PC-3 (cell line): ENCODE measurements at regions not wholly inside any gene's neighbourhood (a gene's known extent, or its start where the extent isn't known, plus 50 kb on each side); places are given as distances from the start of the nearest gene placed in this dataset.

Experiments used
- ATAC-seq: fragments of 200-7000 bp; cut with Tn5 transposase; 2 replicates; pipeline ENCODE4 v1.9.1; 2020; ENCODE audit warnings: mild to moderate bottlenecking, moderate library complexity
- BruUV-seq: library from RNA; stranded (reverse); fragments of 400-500 nt; replicated peaks from 2 replicates; lab custom pipeline; 2021; lab: Mats Ljungman, UMichigan
- CTCF ChIA-PET: fragments of 300-600 bp; sonication (Branson Sonifier 250); formaldehyde crosslinking; loops from one replicate; lab custom pipeline; 2022; ENCODE audit warnings: antibody characterized with exemption; lab: Charles Lee
- POLR2A ChIA-PET: fragments of 300-600 bp; sonication (Branson Sonifier 250); formaldehyde crosslinking; loops from one replicate; lab custom pipeline; 2022; ENCODE audit warnings: antibody characterized with exemption; ENCODE audit not compliant: unreplicated experiment; lab: Charles Lee
- DNase-seq: peaks from one replicate; pipeline ENCODE4 v3.0.0-alpha.2; 2015
- H2AFZ ChIP-seq: fragments of 300-600 bp; sonication (generic); 2 replicates; pipeline ENCODE4 v1.6.0; 2016; ENCODE audit warnings: antibody characterized with exemption, low read length
- H3F3A ChIP-seq: fragments of 300-600 bp; sonication (generic); one replicate; pipeline ENCODE4 v1.6.0; 2017; ENCODE audit warnings: antibody characterized with exemption, low read length, control low read depth, mild to moderate bottlenecking; ENCODE audit not compliant: unreplicated experiment
- H3K27ac ChIP-seq: fragments of 300-600 bp; sonication (generic); 2 replicates; pipeline ENCODE4 v1.5.1; 2016; ENCODE audit warnings: mild to moderate bottlenecking, low read length
- H3K27me3 ChIP-seq: fragments of 300-600 bp; sonication (generic); 2 replicates; pipeline ENCODE4 v1.6.1; 2016; ENCODE audit warnings: low read length, mixed read lengths
- H3K36me3 ChIP-seq: fragments of 300-600 bp; sonication (generic); 2 replicates; pipeline ENCODE4 v1.6.1; 2016; ENCODE audit warnings: low read depth, mixed run types, low read length, mixed read lengths
- H3K4me1 ChIP-seq: fragments of 300-600 bp; sonication (generic); 2 replicates; pipeline ENCODE4 v1.5.1; 2016; ENCODE audit warnings: low read length; ENCODE audit not compliant: insufficient read depth
- H3K4me2 ChIP-seq: fragments of 300-600 bp; sonication (generic); 2 replicates; pipeline ENCODE4 v1.6.0; 2016; ENCODE audit warnings: low read length
- H3K4me3 ChIP-seq: fragments of 300-600 bp; sonication (generic); 2 replicates; pipeline ENCODE4 v1.5.1; 2016; ENCODE audit warnings: mild to moderate bottlenecking, low read length, mixed read lengths
- H3K79me2 ChIP-seq: fragments of 300-600 bp; sonication (generic); 2 replicates; pipeline ENCODE4 v1.6.1; 2017; ENCODE audit warnings: low read length, mixed read lengths
- H3K9ac ChIP-seq: fragments of 300-600 bp; sonication (generic); 2 replicates; pipeline ENCODE4 v1.6.0; 2016; ENCODE audit warnings: mild to moderate bottlenecking, low read length
- H3K9me2 ChIP-seq: fragments of 300-600 bp; sonication (generic); replicated peaks from 2 replicates; pipeline ENCODE4 v1.6.1; 2016; ENCODE audit warnings: mixed run types, low read length, mixed read lengths
- H3K9me3 ChIP-seq: fragments of 300-600 bp; sonication (generic); 2 replicates; pipeline ENCODE4 v1.6.1; 2016; ENCODE audit warnings: low read length, mixed read lengths
- H4K20me1 ChIP-seq: fragments of 300-600 bp; sonication (generic); 2 replicates; pipeline ENCODE4 v1.6.1; 2016; ENCODE audit warnings: low read length, mixed read lengths
- EZH2 ChIP-seq: fragments of 300-600 bp; sonication (generic); IDR thresholded peaks from one replicate; pipeline ENCODE4 v1.6.1; 2017; ENCODE audit warnings: antibody characterized with exemption, mild to moderate bottlenecking, low read length; ENCODE audit not compliant: unreplicated experiment
- EZH2phosphoT487 ChIP-seq: fragments of 300-600 bp; sonication (generic); IDR thresholded peaks from 2 replicates; pipeline ENCODE4 v1.6.1; 2018; ENCODE audit warnings: mild to moderate bottlenecking, antibody characterized with exemption, low read length, borderline replicate concordance
- intact Hi-C: fragments of 100-400 bp; cut with micrococcal nuclease; formaldehyde crosslinking; loops from 2 replicates; pipeline ENCODE4 v1.9.0; 2023
- TF ChIP-seq, protein P1 (sequence below): fragments of 300-600 bp; sonication (generic); conservative IDR thresholded peaks from 2 replicates; pipeline ENCODE4 v1.5.1; 2017; ENCODE audit warnings: antibody characterized with exemption, low read depth, mild to moderate bottlenecking, low read length

DNA sequence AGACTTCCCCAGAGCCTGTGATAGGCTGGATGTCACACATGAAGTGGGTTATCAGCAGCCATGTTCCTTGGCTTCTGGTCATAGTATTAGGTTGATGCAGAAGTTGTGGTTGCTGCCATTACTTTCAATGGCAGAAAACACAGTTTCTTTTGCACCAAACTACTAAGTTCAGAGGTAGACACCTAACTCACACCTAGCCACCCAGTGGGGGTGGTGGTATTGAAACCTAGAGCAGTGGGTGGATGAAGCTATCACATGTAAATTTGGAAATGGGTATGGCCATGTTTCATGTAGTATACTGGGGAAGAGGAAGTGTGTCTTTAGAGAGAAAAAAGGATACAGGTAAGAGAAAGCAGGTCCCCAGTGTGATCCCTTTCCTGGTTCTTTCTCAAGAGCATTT, 347.9 kb upstream of the SEMA6A start:
- ChIA-PET CTCF (no interaction called here), POLR2A (no interaction called here)
- Histone ChIP-seq H3K79me2 (no peaks in the 10 kb centered on the region), H4K20me1 (no peaks in the 10 kb centered on the region), H3K4me3 (no peak overlapping the region), H2AFZ (no peak overlapping the region), H3K4me1 (no peaks in the 10 kb centered on the region), H3K36me3 (no peaks in the 10 kb centered on the region), H3K9me2 (no peaks in the 10 kb centered on the region), H3K9me3 (no peaks in the 10 kb centered on the region), H3K27me3 (no peaks in the 10 kb centered on the region), H3K4me2 (no peak overlapping the region), H3K27ac (no peak overlapping the region), H3K9ac (no peak overlapping the region), H3F3A (no peaks in the 10 kb centered on the region)
- no peak for ATAC-seq
- no peak for TF ChIP-seq EZH2
- no TSS peak for BruUV-seq
- intact Hi-C loops: no loop called here
- DNase-seq: no peak

DNA sequence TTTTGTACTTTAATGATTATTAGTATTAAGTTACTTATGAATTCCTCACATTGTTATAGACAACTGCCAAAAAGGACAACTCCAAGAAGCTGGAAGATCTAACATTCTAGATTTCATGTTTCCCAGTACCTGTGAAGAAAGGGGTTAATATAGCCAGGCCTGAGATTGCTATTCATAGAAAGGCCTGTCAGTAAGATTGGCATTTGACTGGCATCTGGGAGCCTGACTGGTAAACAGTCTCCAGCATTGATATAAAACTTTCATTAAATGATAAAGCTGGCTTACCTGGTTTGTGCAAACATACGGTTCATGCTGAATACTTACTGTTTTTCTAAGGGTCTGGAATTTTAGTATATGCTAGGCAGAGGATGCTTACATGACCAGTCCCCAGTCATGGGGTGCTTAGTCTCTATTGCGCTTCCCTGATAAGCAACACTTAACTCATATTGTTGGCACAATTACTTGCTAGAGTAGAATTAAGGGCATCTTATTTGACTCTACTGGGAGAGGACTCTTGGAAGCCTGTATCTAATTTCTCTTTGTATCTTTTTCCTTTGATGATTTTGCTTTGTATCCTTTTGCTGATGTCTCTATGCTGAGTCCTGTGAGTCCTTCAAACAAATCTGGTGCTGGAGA, 340.4 kb upstream of the SEMA6A start:
- H4K20me1 ChIP-seq: no peaks in the 10 kb centered on the region
- ATAC-seq (no peak), DNase-seq (no peak)
- TF ChIP-seq EZH2phosphoT487 (no peak), EZH2 (no peak)
- TF ChIP-seq, protein P1, sequence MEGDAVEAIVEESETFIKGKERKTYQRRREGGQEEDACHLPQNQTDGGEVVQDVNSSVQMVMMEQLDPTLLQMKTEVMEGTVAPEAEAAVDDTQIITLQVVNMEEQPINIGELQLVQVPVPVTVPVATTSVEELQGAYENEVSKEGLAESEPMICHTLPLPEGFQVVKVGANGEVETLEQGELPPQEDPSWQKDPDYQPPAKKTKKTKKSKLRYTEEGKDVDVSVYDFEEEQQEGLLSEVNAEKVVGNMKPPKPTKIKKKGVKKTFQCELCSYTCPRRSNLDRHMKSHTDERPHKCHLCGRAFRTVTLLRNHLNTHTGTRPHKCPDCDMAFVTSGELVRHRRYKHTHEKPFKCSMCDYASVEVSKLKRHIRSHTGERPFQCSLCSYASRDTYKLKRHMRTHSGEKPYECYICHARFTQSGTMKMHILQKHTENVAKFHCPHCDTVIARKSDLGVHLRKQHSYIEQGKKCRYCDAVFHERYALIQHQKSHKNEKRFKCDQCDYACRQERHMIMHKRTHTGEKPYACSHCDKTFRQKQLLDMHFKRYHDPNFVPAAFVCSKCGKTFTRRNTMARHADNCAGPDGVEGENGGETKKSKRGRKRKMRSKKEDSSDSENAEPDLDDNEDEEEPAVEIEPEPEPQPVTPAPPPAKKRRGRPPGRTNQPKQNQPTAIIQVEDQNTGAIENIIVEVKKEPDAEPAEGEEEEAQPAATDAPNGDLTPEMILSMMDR: no peak
- H3K27ac ChIP-seq: no peak overlapping the region
- intact Hi-C loops: no loop called here
- H3K79me2 ChIP-seq: no peaks in the 10 kb centered on the region
- H3K9me2 ChIP-seq: no peaks in the 10 kb centered on the region
- H3K4me2 ChIP-seq: no peak overlapping the region
- no peaks in the 10 kb centered on the region for H3K36me3 ChIP-seq
- POLR2A ChIA-PET: no interaction called here
- H3K9ac ChIP-seq: no peak overlapping the region
- no peaks in the 10 kb centered on the region for H3K27me3 ChIP-seq
- no TSS peak for BruUV-seq
- no peak overlapping the region for H2AFZ ChIP-seq
- no peaks in the 10 kb centered on the region for H3K4me1 ChIP-seq
- H3K4me3 ChIP-seq: no peak overlapping the region
- CTCF ChIA-PET: no interaction called here
- H3K9me3 ChIP-seq: no peaks in the 10 kb centered on the region
- H3F3A ChIP-seq: no peaks in the 10 kb centered on the region

DNA sequence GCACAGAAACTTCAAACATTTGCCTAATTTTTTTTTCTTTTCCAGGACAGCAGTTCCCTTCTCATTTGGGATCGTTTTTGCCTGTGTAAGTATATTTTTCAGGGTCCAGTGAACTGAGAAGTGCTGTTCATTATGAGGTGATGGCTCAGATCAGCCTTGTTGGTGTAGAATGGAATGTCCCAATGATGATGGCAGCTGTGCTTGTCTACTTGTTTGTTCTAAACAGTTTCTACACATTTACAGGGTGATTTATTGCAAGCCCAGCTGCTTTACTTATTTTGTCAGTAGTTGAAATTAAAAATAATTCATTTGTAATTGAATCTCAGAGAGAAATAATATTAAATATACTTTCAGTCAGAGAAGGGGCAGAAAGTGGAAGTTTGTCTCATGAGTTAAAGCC, 337.6 kb upstream of the SEMA6A start:
- Histone ChIP-seq H3K27ac (no peak overlapping the region), H3K4me3 (no peak overlapping the region), H4K20me1 (no peaks in the 10 kb centered on the region), H3K9me2 (no peaks in the 10 kb centered on the region), H3K27me3 (no peaks in the 10 kb centered on the region), H2AFZ (no peak overlapping the region), H3K9ac (no peak overlapping the region), H3F3A (no peaks in the 10 kb centered on the region), H3K4me2 (no peak overlapping the region), H3K9me3 (no peaks in the 10 kb centered on the region), H3K36me3 (no peaks in the 10 kb centered on the region), H3K79me2 (no peaks in the 10 kb centered on the region), H3K4me1 (no peaks in the 10 kb centered on the region)
- intact Hi-C loops: no loop called here
- no peak for ATAC-seq
- DNase-seq: no peak
- ChIA-PET POLR2A (no interaction called here), CTCF (no interaction called here)
- no TSS peak for BruUV-seq
- TF ChIP-seq EZH2phosphoT487: no peak
- TF ChIP-seq EZH2: no peak
- TF ChIP-seq, protein P1: no peak
